H9 (cell line): ENCODE measurements at regions not wholly inside any gene's neighbourhood (a gene's known extent, or its start where the extent isn't known, plus 50 kb on each side); places are given as distances from the start of the nearest gene placed in this dataset.

Source experiments
- DNase-seq: peaks from one replicate; pipeline ENCODE4 v3.0.0-alpha.2; 2017
- H2AFZ ChIP-seq: one replicate; pipeline ENCODE4 v1.6.1; 2013; ENCODE audit warnings: mild to moderate bottlenecking, low read length, control low read depth, moderate library complexity
- H2AK5ac ChIP-seq: 2 replicates; pipeline ENCODE4 v1.6.1; 2013; ENCODE audit warnings: low read length, control low read depth, mixed read lengths; ENCODE audit not compliant: insufficient read length
- H2BK120ac ChIP-seq: one replicate; pipeline ENCODE4 v1.6.1; 2013; ENCODE audit warnings: low read depth, mild to moderate bottlenecking, low read length, control low read depth, inconsistent platforms; ENCODE audit not compliant: poor library complexity, severe bottlenecking
- H2BK12ac ChIP-seq: 2 replicates; pipeline ENCODE4 v1.6.1; 2013; ENCODE audit warnings: low read length, control low read depth, mixed read lengths, low read depth; ENCODE audit not compliant: insufficient read length
- H2BK15ac ChIP-seq: 2 replicates; pipeline ENCODE4 v1.6.1; 2013; ENCODE audit warnings: low read depth, low read length, control low read depth
- H2BK20ac ChIP-seq: one replicate; pipeline ENCODE4 v1.6.1; 2013; ENCODE audit warnings: low read depth, mild to moderate bottlenecking, low read length, control low read depth, inconsistent platforms; ENCODE audit not compliant: poor library complexity, severe bottlenecking
- H2BK5ac ChIP-seq: 2 replicates; pipeline ENCODE4 v1.6.1; 2013; ENCODE audit warnings: low read length, control low read depth, mixed read lengths; ENCODE audit not compliant: insufficient read length
- H3K14ac ChIP-seq: 2 replicates; pipeline ENCODE4 v1.6.1; 2013; ENCODE audit warnings: low read length, control low read depth; ENCODE audit not compliant: insufficient read depth
- H3K18ac ChIP-seq: 2 replicates; pipeline ENCODE4 v1.6.1; 2013; ENCODE audit warnings: low read depth, mild to moderate bottlenecking, mixed read lengths, low read length, control low read depth; ENCODE audit not compliant: insufficient read length
- H3K23ac ChIP-seq: 2 replicates; pipeline ENCODE4 v1.6.1; 2013; ENCODE audit warnings: low read length, control low read depth, mixed read lengths, low read depth; ENCODE audit not compliant: insufficient read length
- H3K23me2 ChIP-seq: 2 replicates; pipeline ENCODE4 v1.6.1; 2013; ENCODE audit warnings: low read depth, mild to moderate bottlenecking, mixed read lengths, low read length, control low read depth; ENCODE audit not compliant: insufficient read length, poor library complexity, severe bottlenecking
- H3K27ac ChIP-seq: 2 replicates; pipeline ENCODE4 v1.5.1; 2013; ENCODE audit warnings: low read length, control low read depth, mixed read lengths, low read depth; ENCODE audit not compliant: insufficient read length
- H3K27me3 ChIP-seq: 2 replicates; pipeline ENCODE4 v1.6.1; 2013; ENCODE audit warnings: low read length, control low read depth, inconsistent platforms; ENCODE audit not compliant: insufficient read depth
- H3K4ac ChIP-seq: 2 replicates; pipeline ENCODE4 v1.6.1; 2013; ENCODE audit warnings: low read depth, mild to moderate bottlenecking, control low read depth, inconsistent platforms, low read length, moderate library complexity
- H3K4me1 ChIP-seq: 2 replicates; pipeline ENCODE4 v1.6.1; 2013; ENCODE audit warnings: low read length, control low read depth, inconsistent platforms; ENCODE audit not compliant: insufficient read depth
- H3K4me2 ChIP-seq: 2 replicates; pipeline ENCODE4 v1.6.1; 2013; ENCODE audit warnings: low read length, control low read depth, mixed read lengths; ENCODE audit not compliant: insufficient read length, insufficient read depth
- H3K56ac ChIP-seq: 2 replicates; pipeline ENCODE4 v1.6.1; 2013; ENCODE audit warnings: low read depth, mild to moderate bottlenecking, mixed read lengths, low read length, control low read depth; ENCODE audit not compliant: insufficient read length
- H3K79me1 ChIP-seq: 2 replicates; pipeline ENCODE4 v1.6.1; 2013; ENCODE audit warnings: low read depth, mild to moderate bottlenecking, moderate library complexity, low read length, control low read depth, inconsistent platforms; ENCODE audit not compliant: insufficient read depth, poor library complexity, severe bottlenecking
- H3K79me2 ChIP-seq: 2 replicates; pipeline ENCODE4 v1.6.1; 2013; ENCODE audit warnings: low read length, control low read depth, inconsistent platforms; ENCODE audit not compliant: insufficient read depth
- H3K9ac ChIP-seq: 2 replicates; pipeline ENCODE4 v1.6.1; 2013; ENCODE audit warnings: low read length, control low read depth, mixed read lengths; ENCODE audit not compliant: insufficient read length; ENCODE audit errors: extremely low read depth
- H3K9me3 ChIP-seq: one replicate; pipeline ENCODE4 v1.6.1; 2013; ENCODE audit warnings: low read depth, low read length, inconsistent platforms; ENCODE audit not compliant: control insufficient read depth
- H3T11ph ChIP-seq: one replicate; pipeline ENCODE4 v1.6.1; 2013; ENCODE audit warnings: mild to moderate bottlenecking, low read length, control low read depth, inconsistent platforms
- H4K20me1 ChIP-seq: one replicate; pipeline ENCODE4 v1.6.1; 2013; ENCODE audit not compliant: control insufficient read depth, insufficient read length, insufficient read depth
- H4K5ac ChIP-seq: 2 replicates; pipeline ENCODE4 v1.6.1; 2013; ENCODE audit warnings: low read depth, mild to moderate bottlenecking, mixed read lengths, low read length, control low read depth; ENCODE audit not compliant: insufficient read length
- H4K8ac ChIP-seq: replicated peaks from 2 replicates; pipeline ENCODE4 v1.6.1; 2013; ENCODE audit warnings: low read length, control low read depth, mixed read lengths, low read depth; ENCODE audit not compliant: insufficient read length
- H4K91ac ChIP-seq: 2 replicates; pipeline ENCODE4 v1.6.1; 2013; ENCODE audit warnings: low read depth, mild to moderate bottlenecking, moderate library complexity, mixed read lengths, low read length, control low read depth; ENCODE audit not compliant: insufficient read length
- H3K27ac Mint-ChIP-seq, 3 experiments: 2 replicates in 2 of 3; 3 replicates in 1 of 3; pipeline ENCODE4 v1.8.0; 2020 to 2021; ENCODE audit warnings: mixed read lengths in 3 of 3, mild to moderate bottlenecking in 1 of 3, moderate library complexity in 1 of 3
- H3K27me3 Mint-ChIP-seq: 2 replicates; pipeline ENCODE4 v1.8.0; 2021; ENCODE audit warnings: low read depth, mild to moderate bottlenecking, moderate library complexity, mixed read lengths
- H3K36me3 Mint-ChIP-seq, 3 experiments: 2 replicates in 2 of 3; 3 replicates in 1 of 3; pipeline ENCODE4 v1.8.0; 2020 to 2021; ENCODE audit warnings: low read depth in 3 of 3, mixed read lengths in 3 of 3; ENCODE audit not compliant: insufficient read depth in 1 of 3
- H3K4me1 Mint-ChIP-seq, 2 experiments: 2 replicates each; pipeline ENCODE4 v1.8.0; 2020; ENCODE audit warnings: mixed read lengths in 2 of 2
- H3K4me3 Mint-ChIP-seq, 2 experiments: 2 replicates in 1 of 2; 3 replicates in 1 of 2; pipeline ENCODE4 v1.8.0; 2020 to 2021; ENCODE audit warnings: mild to moderate bottlenecking in 2 of 2, mixed read lengths in 2 of 2, moderate library complexity in 1 of 2
- H3K9me3 Mint-ChIP-seq, 2 experiments: 2 replicates in 1 of 2; 3 replicates in 1 of 2; pipeline ENCODE4 v1.8.0; 2020; ENCODE audit warnings: mild to moderate bottlenecking in 2 of 2, mixed read lengths in 2 of 2, moderate library complexity in 1 of 2
- CTCF ChIP-seq: fragments of 200-600 bp; sonication (generic); conservative IDR thresholded peaks from 3 replicates; pipeline ENCODE4 v1.8.0; 2021; ENCODE audit warnings: antibody characterized with exemption, mild to moderate bottlenecking
- WGBS: extraction: QIAGEN DNeasy Blood & Tissue Kit; methylation state at CpG from one replicate; pipeline ENCODE4 v1.1.7; 2013; ENCODE audit warnings: missing lambda C conversion rate, low lambda C conversion rate, mixed read lengths; ENCODE audit not compliant: insufficient read length; ENCODE audit errors: extremely low coverage; 5-methylcytosine and 5-hydroxymethylcytosine counted together

GRCh38 chr15:95148183-95148582 is 916.8 kb downstream of the MCTP2 start:
- H3K4me2 ChIP-seq: no peak overlapping the region
- H3K27me3 ChIP-seq: no peaks in the 10 kb centered on the region
- no peaks in the 10 kb centered on the region for H3K4me1 Mint-ChIP-seq
- no peak overlapping the region for H2BK15ac ChIP-seq
- no peak overlapping the region for H2BK20ac ChIP-seq
- H3K9me3 ChIP-seq: no peaks in the 10 kb centered on the region
- no peak overlapping the region for H3K18ac ChIP-seq
- no peak overlapping the region for H2BK5ac ChIP-seq
- no peak overlapping the region for H2AFZ ChIP-seq
- no peak for TF ChIP-seq CTCF
- H3K27ac ChIP-seq: no peak overlapping the region
- H4K91ac ChIP-seq: no peak overlapping the region
- no peak overlapping the region for H2BK120ac ChIP-seq
- no peaks in the 10 kb centered on the region for H3K79me1 ChIP-seq
- H3K36me3 Mint-ChIP-seq: peaks cover 0 to under 1% (median 0%) of the 10 kb centered on the region in 3 experiments; a peak in 2 of 7 replicates
- no peak overlapping the region for H3K14ac ChIP-seq
- no peak overlapping the region for H3K4ac ChIP-seq
- no peak overlapping the region for H3K27ac Mint-ChIP-seq
- H3K79me2 ChIP-seq: no peaks in the 10 kb centered on the region
- no peaks in the 10 kb centered on the region for H3K4me1 ChIP-seq
- H3K9me3 Mint-ChIP-seq: peaks cover 1 to 6% of the 10 kb centered on the region in 2 experiments; a peak in 4 of 5 replicates
- no peaks in the 10 kb centered on the region; the same call in 1 of the 2 replicates for H3K27me3 Mint-ChIP-seq
- H3K23ac ChIP-seq: no peak overlapping the region
- no peak overlapping the region for H4K8ac ChIP-seq
- H2AK5ac ChIP-seq: no peak overlapping the region
- no peak overlapping the region for H3K4me3 Mint-ChIP-seq
- no peak for DNase-seq
- H4K5ac ChIP-seq: no peak overlapping the region
- no peak overlapping the region for H3K56ac ChIP-seq
- no peak overlapping the region for H3K9ac ChIP-seq
- H2BK12ac ChIP-seq: no peak overlapping the region
- H3T11ph ChIP-seq: no peak overlapping the region
- no peaks in the 10 kb centered on the region for H4K20me1 ChIP-seq
- WGBS: no CpG with 5 or more reads among the region's 2 CpGs
- H3K23me2 ChIP-seq: no peaks in the 10 kb centered on the region
